HG02610 (cell line): ENCODE measurements at regions not wholly inside any gene's neighbourhood (a gene's known extent, or its start where the extent isn't known, plus 50 kb on each side); places are given as distances from the start of the nearest gene placed in this dataset.

Experiments
- ATAC-seq: cut with Tn5 transposase; IDR thresholded peaks from one replicate; pipeline ENCODE4 v1.9.1; 2021; ENCODE audit warnings: mild to moderate bottlenecking, moderate library complexity; ENCODE audit not compliant: unreplicated experiment

DNA sequence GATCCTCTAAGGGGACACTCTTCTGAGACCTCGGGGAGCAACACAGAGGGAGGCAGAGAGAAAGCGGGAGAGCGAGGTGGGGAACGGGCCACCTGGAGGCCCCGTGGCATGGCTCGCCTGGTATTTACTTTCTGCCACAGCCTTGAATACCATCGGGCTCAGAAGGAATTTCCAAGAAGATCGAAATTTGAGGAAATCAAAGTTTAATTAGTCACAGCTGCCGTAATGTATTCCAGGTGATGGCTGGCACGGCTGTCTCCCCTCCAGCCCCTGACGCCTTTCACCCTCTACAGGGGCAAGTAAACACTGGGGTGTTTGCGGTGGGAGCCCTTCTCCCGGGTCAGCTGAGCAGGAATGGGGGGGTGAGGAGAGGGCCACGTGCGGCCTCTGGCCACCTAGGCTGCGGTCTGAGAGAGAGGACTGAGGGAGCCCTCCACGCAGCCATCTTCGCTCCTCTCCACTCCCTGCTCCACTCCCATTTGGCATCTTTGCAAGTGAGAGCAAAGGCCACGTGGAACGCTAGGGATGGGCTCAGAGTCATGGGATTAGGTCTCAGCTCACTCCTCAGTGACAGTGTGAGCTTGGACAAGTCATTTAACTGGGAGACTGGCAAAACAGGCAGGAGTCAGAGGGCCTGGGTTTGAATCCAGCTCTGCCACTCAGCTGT lies 125.2 kb downstream of the SYF2 start:
- no peak for ATAC-seq

DNA sequence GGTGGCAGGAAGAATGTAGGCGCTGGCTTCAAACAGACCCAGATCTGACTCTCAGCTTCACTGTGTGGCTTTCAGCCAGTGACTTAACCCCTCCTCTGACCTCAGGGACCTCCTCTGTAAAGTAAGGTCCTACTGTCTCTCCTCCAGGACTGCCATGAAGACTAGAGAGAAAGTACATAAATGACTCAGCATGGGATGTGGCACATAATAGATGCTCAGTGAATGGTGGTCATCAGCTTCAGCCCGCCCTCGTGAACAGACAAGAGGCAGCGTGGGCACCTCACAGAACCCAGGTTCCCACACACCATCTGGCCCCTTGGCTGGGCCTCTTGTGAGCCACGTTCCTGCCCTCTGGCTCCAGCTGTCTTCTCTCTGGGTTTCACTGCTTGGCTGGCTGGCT lies 126.0 kb downstream of the SYF2 start:
- ATAC-seq = no peak

GRCh38 chr1:25105836-25106235 lies 126.5 kb downstream of the SYF2 start:
- ATAC-seq = no peak

- no peak for ATAC-seq
Measured at GRCh38 chr1:25104932-25105561, 127.3 kb downstream of the SYF2 start.

DNA sequence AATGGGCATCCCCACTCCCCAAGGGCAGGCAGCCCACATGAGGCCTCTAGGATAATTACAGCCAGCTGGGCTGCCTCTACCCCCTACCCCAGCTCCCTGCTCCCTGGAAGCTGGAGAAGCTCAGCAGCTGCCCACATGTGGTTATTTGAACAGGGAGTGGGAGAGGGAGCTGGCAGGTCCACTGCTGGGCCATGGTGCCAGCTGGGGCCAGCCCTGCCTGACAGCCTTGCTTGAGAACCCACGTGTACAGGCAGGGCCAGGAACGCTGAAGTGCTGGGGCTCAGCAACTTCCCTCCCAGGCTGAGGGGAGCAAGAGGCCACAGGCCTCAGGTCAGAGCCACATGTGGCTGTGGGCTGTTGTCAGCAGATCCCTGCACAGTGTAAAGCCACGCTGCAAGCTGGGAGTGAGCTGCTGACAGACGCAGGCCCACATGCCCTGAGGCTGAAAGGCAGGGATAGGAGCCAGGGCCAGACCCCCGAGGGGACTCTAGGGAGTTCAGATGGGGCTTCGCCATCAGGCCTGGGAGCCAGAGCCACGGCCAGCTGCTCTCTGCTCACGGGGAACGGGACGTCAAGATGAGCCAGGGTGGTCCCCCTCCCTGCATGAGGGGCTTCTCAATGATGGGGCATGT lies 129.0 kb downstream of the SYF2 start:
- no peak for ATAC-seq

DNA sequence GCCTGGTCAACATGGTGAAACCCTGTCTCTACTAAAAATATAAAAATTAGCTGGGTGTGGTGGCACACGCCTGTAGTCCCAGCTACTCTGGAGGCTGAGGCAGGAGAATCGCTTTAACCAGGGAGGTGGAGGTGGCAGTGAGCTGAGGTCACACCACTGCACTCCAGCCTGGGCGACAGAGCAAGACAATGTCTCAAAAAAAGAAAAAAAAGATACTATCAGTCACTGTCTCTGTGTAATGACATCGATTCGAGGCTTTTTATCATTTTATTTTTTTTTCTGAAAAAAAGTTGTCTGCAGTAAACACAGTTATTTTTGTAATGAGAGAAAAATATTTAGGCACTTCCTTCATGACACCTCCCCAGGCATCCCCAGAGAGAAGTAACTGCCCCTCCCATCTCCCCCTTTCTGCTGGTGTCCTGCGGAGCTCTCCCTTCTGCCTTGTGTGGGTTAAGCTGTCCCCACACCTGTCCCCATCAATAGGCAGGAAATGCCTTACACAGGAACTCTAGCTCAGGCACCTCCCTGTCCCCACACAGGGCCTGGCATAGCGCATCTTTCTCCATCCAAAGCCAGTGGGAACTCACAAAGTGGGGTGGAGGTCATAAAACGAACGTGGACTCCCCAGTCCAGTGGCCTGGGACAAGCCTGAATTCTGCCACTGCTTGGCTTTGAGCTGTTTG lies 132.0 kb downstream of the SYF2 start:
- ATAC-seq = no peak

GRCh38 chr1:25099343-25099951 lies 132.9 kb downstream of the SYF2 start:
- ATAC-seq = no peak

DNA sequence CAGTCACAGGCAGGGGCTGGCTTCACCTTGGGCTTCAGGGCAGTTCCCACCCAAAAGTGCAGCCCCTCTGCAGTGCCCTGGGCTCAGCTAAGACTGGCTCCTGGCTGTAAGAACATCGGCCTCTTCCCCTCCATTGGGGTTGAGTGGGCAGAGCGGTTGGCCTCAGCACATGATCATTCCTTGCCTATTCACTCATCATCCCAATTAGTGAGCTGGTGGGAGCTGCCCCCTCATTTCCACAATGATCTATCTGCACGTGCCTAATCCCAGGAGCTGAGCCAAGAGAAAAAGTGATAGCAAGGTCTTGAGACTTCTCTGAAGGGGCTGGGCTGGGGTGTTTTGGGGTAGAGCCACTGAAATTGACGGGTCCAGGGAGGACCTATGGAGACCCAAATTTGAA lies 133.6 kb downstream of the SYF2 start:
- ATAC-seq = no peak

DNA sequence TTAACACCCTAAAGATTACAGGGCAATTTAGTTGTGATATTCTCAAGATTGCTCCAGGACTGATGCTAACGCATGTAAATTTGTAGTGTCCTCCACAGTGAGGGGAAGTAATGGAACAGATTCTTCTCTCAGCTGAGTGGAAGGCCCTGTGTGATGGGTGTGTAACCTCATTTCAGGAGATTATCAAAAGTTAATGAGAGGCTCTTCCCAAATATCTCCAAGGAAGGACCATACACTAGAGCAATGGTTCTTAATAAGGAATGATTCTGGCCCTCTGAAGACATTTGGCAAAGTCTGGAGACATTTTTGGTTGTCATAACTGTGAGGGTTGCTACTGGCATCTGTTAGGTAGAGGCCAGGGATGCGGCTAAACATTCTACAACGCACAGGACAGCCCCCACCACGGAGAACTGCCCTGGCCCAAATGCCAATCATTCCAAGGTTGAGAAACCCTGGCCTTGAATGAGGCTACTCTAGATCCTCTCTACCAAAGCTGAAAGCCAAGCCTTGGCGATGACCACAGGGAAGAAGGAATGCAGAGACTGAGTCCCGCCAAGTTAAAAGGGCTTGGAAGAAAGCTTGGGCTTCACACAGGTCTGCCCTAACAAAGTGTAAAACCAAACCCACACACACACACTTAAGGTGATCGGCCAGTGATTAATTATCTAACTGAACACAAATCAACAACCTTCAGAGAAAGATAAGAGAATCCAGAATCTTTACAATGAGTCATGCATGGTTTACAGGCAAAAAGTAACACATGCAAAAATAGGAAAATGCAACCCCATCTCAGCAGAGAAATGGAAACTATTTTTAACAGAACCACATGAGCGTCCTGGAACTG lies 135.8 kb downstream of the SYF2 start:
- ATAC-seq = no peak

GRCh38 chr1:25095635-25096200 lies 136.6 kb downstream of the SYF2 start:
- no peak for ATAC-seq

DNA sequence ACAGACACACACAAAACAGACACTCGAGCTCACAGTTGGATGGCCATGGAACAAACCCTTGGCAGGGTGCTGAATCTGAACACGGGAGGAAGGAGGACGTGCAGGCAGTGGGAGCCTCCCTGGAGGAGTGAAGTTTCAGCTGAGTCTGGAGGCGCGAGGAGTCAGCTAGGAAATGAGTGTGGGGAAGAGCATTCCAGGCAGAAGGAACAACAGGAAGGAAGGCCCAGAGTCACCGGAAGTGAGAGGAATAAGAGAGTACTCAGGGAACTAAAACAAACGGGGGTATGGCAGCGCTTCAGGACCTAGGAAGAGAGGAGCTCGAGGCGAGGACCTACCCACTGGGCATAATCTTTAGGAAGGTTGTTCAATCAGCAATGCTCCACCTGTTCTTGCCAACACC lies 137.3 kb downstream of the SYF2 start:
- no peak for ATAC-seq

DNA sequence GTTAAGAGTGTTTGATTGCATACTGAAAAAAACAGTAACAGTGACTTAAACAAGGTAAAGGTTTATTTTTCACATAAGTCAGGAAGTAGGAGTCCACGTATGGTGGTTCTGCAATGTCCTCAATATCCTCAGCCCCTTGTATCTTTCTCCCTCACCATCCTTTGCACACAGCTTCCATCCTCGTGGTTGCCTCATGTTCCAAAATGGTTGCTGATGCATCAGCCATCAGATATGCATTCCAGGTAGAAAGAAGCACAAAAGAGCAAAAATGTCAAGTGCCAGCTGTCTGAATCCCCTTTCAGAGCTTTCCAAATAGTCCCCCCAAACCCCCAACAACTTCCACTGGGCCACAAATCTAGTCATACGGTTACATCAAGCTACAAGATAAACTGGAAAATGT lies 138.1 kb downstream of the SYF2 start:
- no peak for ATAC-seq

DNA sequence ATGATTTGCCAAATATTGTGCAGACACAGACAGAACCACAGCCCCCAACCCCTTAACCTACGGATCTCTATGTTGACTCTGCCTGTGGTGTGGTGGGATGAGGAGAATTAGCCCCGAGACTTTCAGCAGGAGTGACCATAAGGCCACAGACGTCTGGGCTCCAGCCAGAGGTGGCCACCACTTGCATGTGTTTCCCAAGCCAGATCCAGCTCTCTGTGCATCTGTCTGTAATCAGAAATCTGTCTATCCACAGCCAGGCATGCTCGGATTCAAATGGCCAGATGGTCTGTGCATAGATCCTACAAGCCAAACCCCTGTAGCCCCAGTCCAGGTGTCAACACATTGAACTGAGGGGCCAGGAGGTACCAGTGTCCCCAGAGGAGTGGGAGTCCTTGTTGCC lies 140.6 kb downstream of the SYF2 start:
- no peak for ATAC-seq

DNA sequence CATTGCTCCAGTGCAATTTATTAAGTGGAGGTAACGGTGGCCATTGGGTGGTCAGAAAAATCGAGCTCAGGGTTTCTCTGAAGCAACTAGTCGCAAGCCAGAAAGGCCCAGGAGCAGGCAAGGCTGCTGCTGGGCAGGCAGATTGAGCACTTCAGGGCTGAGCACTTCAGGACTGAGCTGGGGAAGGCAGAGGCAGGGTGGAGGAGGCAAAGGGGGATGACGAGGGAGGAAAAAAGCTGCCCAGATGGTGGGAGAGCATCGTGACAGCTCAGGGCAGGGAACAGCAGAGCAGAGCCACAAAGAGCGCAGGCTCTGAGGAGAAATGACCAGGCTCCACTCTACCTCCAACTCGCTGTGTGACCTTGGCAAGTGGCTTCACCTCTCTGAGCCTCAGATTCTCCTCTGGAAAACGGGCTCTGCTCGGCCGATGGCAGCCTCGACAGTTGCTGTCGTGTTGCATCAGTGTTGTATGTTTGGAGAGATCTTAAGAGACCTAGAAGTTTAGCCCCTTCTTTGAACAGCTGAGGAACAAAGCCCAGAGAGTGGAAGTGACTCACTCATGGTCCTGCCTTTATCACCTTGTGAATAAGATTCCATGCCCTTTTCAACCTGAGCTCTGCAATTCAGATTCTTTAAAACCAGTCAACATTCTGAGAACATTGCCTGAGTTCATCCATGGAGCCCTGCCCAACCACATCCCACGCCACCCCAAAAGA lies 141.4 kb downstream of the SYF2 start:
- ATAC-seq = no peak

DNA sequence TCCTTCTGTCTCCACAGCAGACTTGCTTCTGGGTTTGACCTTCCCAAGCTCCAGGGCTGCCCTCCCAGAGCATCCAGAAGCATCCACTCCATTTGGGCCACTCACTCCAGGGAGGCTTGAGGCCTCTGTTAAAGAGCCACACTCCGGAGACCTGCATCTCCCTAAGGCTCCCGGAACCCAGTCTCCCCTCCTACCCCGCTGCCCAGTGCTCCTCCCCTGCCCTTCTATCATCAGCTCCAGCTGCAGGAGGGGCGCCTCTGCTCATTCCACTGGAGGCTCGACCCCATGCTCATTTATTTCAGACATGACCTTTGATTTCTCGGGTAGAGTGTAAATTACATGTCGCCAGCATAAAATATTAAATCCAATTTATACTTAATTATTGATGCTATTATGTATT lies 142.5 kb downstream of the SYF2 start:
- ATAC-seq = no peak

GRCh38 chr1:25088946-25089345 lies 143.4 kb downstream of the SYF2 start:
- no peak for ATAC-seq

GRCh38 chr1:25088180-25088701 lies 144.1 kb downstream of the SYF2 start:
- ATAC-seq = no peak

- no peak for ATAC-seq
Measured at GRCh38 chr1:25086518-25087079, 145.7 kb downstream of the SYF2 start.

DNA sequence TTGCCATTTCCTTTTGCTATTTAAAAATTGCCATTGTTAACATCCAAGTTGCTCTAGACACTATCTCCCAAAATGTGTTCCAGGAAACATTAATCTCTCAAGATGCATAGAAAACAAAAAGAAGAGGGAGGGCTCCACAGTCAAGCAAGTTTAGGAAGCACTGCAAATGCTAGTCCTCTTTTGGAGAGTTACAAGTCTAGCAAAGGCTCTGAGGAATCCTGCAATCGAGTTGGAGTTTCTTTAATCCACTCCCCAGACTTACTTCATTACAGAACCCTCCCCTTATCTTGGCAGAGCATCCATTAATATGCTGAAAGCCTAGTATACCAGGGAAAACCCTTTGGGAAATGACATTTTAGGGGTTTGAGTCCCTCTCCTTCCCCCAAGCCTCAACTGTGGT lies 147.9 kb downstream of the SYF2 start:
- ATAC-seq = no peak
